Peyer's patch (tissue), 4 donors: ENCODE measurements at regions not wholly inside any gene's neighbourhood (a gene's known extent, or its start where the extent isn't known, plus 50 kb on each side); places are given as distances from the start of the nearest gene placed in this dataset.

Source experiments
- CTCF ChIP-seq, 6 experiments: fragments of 450-650 bp in 4 of 6; fragments of 200-600 bp in 2 of 6; sonication (generic) in 1 of 6; IDR thresholded peaks; one replicate each; pipeline ENCODE4 v1.5.1; 2017 to 2019; ENCODE audit warnings: antibody characterized with exemption in 6 of 6, mild to moderate bottlenecking in 3 of 6, moderate library complexity in 1 of 6
- POLR2A ChIP-seq, 2 donors: fragments of 450-650 bp; IDR thresholded peaks; one replicate each; pipeline ENCODE4 v1.5.1; 2017; ENCODE audit warnings: antibody characterized with exemption in 2 of 2, mild to moderate bottlenecking in 2 of 2, moderate library complexity in 2 of 2

- TF ChIP-seq POLR2A (IDR thresholded peaks at IDR 0.05) (no peak), CTCF (IDR thresholded peaks at IDR 0.05) (no peak)
Measured at GRCh38 chr11:33982661-33983060, 68.9 kb upstream of the CAPRIN1 start.
